Loucy (cell line): ENCODE measurements at regions not wholly inside any gene's neighbourhood (a gene's known extent, or its start where the extent isn't known, plus 50 kb on each side); places are given as distances from the start of the nearest gene placed in this dataset.

Source experiments
- CTCF ChIP-seq: fragments of 200-600 bp; sonication (generic); conservative IDR thresholded peaks from 2 replicates; pipeline ENCODE4 v1.5.1; 2014; ENCODE audit warnings: mild to moderate bottlenecking, antibody characterized with exemption, low read length
- EZH2phosphoT487 ChIP-seq: fragments of 200-600 bp; IDR thresholded peaks from 2 replicates; pipeline ENCODE4 v1.6.1; 2018; ENCODE audit warnings: antibody characterized with exemption, mild to moderate bottlenecking, moderate library complexity, borderline replicate concordance

- TF ChIP-seq CTCF (no peak), EZH2phosphoT487 (no peak)
Measured at GRCh38 chr21:19771881-19772280, 1226.3 kb upstream of the NCAM2 start.
